K562 (cell line): ENCODE measurements at regions not wholly inside any gene's neighbourhood (a gene's known extent, or its start where the extent isn't known, plus 50 kb on each side); places are given as distances from the start of the nearest gene placed in this dataset.

Experiments
- CTCF ChIP-seq, 3 experiments: IDR thresholded peaks in 2 of 3; conservative IDR thresholded peaks in 1 of 3; 2 replicates each; pipeline ENCODE4 v1.5.1; 2011 to 2012; ENCODE audit warnings: low read length in 3 of 3, mild to moderate bottlenecking in 3 of 3, control low read depth in 2 of 3, improper control_type of control experiment in 1 of 3, inconsistent platforms in 1 of 3, low read depth in 1 of 3, mixed read lengths in 1 of 3, moderate library complexity in 1 of 3; ENCODE audit not compliant: insufficient read depth in 2 of 3
- GTF2F1 ChIP-seq: IDR thresholded peaks from 2 replicates; pipeline ENCODE4 v1.6.1; 2011; ENCODE audit warnings: low read depth, low read length, improper control_type of control experiment
- IRF2 ChIP-seq: sonication (generic); formaldehyde crosslinking; IDR thresholded peaks from 2 replicates; pipeline ENCODE4 v1.8.1; 2022; ENCODE audit warnings: mild to moderate bottlenecking, missing genetic modification reagents
- PATZ1 ChIP-seq: fragments of 250-450 bp; sonication (Bioruptor Pico); IDR thresholded peaks from 2 replicates; pipeline ENCODE4 v1.5.0; 2020; ENCODE audit warnings: mild to moderate bottlenecking, borderline replicate concordance
- POLR2A ChIP-seq: fragments of 450-650 bp; conservative IDR thresholded peaks from 2 replicates; pipeline ENCODE4 v1.6.1; 2016
- POLR2AphosphoS5 ChIP-seq: IDR thresholded peaks from 2 replicates; pipeline ENCODE4 v1.6.1; 2011; ENCODE audit warnings: mild to moderate bottlenecking, low read depth, low read length, moderate library complexity; ENCODE audit not compliant: control insufficient read depth, insufficient read depth
- SMAD1 ChIP-seq: fragments of 150-350 bp; IDR thresholded peaks from 2 replicates; pipeline ENCODE4 v1.6.1; 2014; ENCODE audit warnings: low read length, low read depth; ENCODE audit not compliant: partially characterized antibody
- ZBTB1 ChIP-seq: sonication (generic); formaldehyde crosslinking; IDR thresholded peaks from 2 replicates; pipeline ENCODE4 v1.8.1; 2023; ENCODE audit warnings: missing genetic modification reagents, low read depth, mild to moderate bottlenecking, borderline replicate concordance
- ZNF274 ChIP-seq: IDR thresholded peaks from 2 replicates; pipeline ENCODE4 v1.6.1; 2011; ENCODE audit warnings: low read depth, mild to moderate bottlenecking, low read length, moderate library complexity, borderline replicate concordance
- ZZZ3 ChIP-seq: fragments of 450-650 bp; IDR thresholded peaks from 2 replicates; pipeline ENCODE4 v1.6.1; 2016; ENCODE audit warnings: antibody characterized with exemption, mild to moderate bottlenecking, moderate library complexity
- TF ChIP-seq, protein P1 (sequence below): sonication (generic); IDR thresholded peaks from 2 replicates; pipeline ENCODE4 v1.6.1; 2016

- TF ChIP-seq ZZZ3 (no peak), POLR2AphosphoS5 (no peak), CTCF (IDR thresholded peaks at IDR 0.05 in 2 of 3, conservative IDR thresholded peaks at IDR 0.05 in 1 of 3; ENCODE audit: insufficient read depth in 2 of 3, low read depth in 1 of 3, low read length in 3 of 3) (no peak), ZBTB1 (CRISPR knock-in tag) (no peak), POLR2A (no peak), SMAD1 (no peak), IRF2 (CRISPR knock-in tag) (no peak), ZNF274 (no peak), GTF2F1 (no peak), PATZ1 (no peak)
- TF ChIP-seq, protein P1, sequence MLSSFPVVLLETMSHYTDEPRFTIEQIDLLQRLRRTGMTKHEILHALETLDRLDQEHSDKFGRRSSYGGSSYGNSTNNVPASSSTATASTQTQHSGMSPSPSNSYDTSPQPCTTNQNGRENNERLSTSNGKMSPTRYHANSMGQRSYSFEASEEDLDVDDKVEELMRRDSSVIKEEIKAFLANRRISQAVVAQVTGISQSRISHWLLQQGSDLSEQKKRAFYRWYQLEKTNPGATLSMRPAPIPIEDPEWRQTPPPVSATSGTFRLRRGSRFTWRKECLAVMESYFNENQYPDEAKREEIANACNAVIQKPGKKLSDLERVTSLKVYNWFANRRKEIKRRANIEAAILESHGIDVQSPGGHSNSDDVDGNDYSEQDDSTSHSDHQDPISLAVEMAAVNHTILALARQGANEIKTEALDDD = no peak
Observed at GRCh38 chr5:144042156-144042555, 128.3 kb downstream of the YIPF5 start.
